GM10266 (cell line): ENCODE measurements at regions not wholly inside any gene's neighbourhood (a gene's known extent, or its start where the extent isn't known, plus 50 kb on each side); places are given as distances from the start of the nearest gene placed in this dataset.
A peak's percentile ranks its signal among the peaks of the same experiment; 100 is the strongest.

ENCODE experiments used
- DNase-seq: peaks from one replicate; pipeline ENCODE4 v3.0.0; 2012; ENCODE audit errors: extremely low spot score
- CTCF ChIP-seq: IDR thresholded peaks from 2 replicates; pipeline ENCODE4 v1.5.1; 2012; ENCODE audit warnings: mild to moderate bottlenecking, low read depth; ENCODE audit not compliant: control insufficient read depth, insufficient read depth; ENCODE audit errors: missing control alignments

- TF ChIP-seq CTCF, result no peak
These were observed 75.5 kb downstream of the SLC4A3 start for GRCh38 chr2:219702796-219703545.

GRCh38 chr2:219704878-219705277 is 77.4 kb downstream of the SLC4A3 start:
- DNase-seq, result no peak
- no peak for TF ChIP-seq CTCF

More at GRCh38 chr2:219702796-219703545, 75.5 kb downstream of the SLC4A3 start:
- DNase-seq, result no peak

- DNase-seq, result no peak
- no peak for TF ChIP-seq CTCF
These were observed 79.4 kb downstream of the SLC4A3 start for GRCh38 chr2:219706823-219707281.

- TF ChIP-seq CTCF, result no peak
These were observed 80.3 kb downstream of the SLC4A3 start for GRCh38 chr2:219707496-219708285.

GRCh38 chr2:219709331-219709761 is 81.9 kb downstream of the SLC4A3 start:
- no peak for TF ChIP-seq CTCF
- no peak for DNase-seq

More at GRCh38 chr2:219707496-219708285, 80.3 kb downstream of the SLC4A3 start:
- no peak for DNase-seq

- peak; percentile 17 for DNase-seq
- TF ChIP-seq CTCF, result no peak
These were observed 85.7 kb downstream of the SLC4A3 start for GRCh38 chr2:219713110-219713509.
